D721Med (cell line): ENCODE measurements at regions not wholly inside any gene's neighbourhood (a gene's known extent, or its start where the extent isn't known, plus 50 kb on each side); places are given as distances from the start of the nearest gene placed in this dataset.

Experiments
- DNase-seq: peaks from one replicate; pipeline ENCODE4 v3.0.0; 2011; ENCODE audit warnings: low spot score; ENCODE audit not compliant: insufficient read length
- FAIRE-seq: peaks from 2 replicates; lab custom pipeline; 2011; peaks lifted over from hg19 to GRCh38; lab: Jason Lieb, UNC
- CTCF ChIP-seq: IDR thresholded peaks from 2 replicates; pipeline ENCODE4 v1.5.1; 2012; ENCODE audit warnings: mild to moderate bottlenecking, control low read depth; ENCODE audit not compliant: insufficient read depth; ENCODE audit errors: missing control alignments

- TF ChIP-seq CTCF, result no peak
- no peak for FAIRE-seq
- no peak for DNase-seq
These were observed 577.3 kb upstream of the NUDT12 start for GRCh38 chr5:104139840-104140239.

DNA sequence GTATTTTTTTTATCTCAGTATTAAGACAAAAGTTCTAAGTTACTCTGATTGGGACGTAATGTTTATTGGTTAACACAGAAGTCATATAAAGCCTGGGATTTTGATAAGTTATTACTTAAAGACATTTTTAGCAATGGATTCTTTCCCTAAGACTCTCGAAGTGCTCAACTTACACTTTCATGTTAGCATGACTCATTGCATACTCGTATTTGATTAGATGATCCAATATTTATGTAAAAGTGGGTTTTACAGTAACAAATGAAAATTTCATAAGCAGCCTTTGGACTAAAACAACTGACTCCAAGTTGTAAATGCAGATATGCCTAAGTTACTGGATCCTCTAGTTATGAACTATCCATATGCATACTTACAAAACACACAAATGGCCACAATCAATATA, 567.7 kb upstream of the NUDT12 start:
- DNase-seq (no peak), FAIRE-seq (no peak)
- no peak for TF ChIP-seq CTCF

- no peak for FAIRE-seq
- TF ChIP-seq CTCF, result no peak
- no peak for DNase-seq
These were observed 565.8 kb upstream of the NUDT12 start for GRCh38 chr5:104128348-104128747.

DNA sequence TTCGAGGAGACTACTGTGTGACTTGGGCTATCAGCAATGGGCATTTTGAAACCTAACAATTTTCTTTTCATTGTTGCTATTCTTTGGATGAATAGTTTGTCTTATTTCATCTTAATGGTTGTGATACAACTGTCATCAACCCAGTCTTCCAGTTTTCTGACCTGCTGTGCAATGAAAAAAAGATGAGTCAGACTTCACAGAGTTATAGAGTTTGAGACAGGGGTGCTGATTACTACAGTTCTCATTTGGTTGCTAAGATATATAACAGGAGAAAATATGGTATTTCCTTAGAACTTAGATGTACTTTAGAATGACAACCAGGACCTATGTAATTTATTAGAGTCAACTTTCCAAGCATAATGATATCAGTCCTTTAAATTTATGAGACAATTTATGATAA, 564.4 kb upstream of the NUDT12 start:
- DNase-seq (no peak), FAIRE-seq (no peak)
- TF ChIP-seq CTCF, result no peak

GRCh38 chr5:104119529-104119928, 556.9 kb upstream of the NUDT12 start:
- no peak for TF ChIP-seq CTCF
- DNase-seq (no peak), FAIRE-seq (no peak)

- DNase-seq, result no peak
- no peak for FAIRE-seq
- no peak for TF ChIP-seq CTCF
These were observed 549.0 kb upstream of the NUDT12 start for GRCh38 chr5:104111632-104112031.

DNA sequence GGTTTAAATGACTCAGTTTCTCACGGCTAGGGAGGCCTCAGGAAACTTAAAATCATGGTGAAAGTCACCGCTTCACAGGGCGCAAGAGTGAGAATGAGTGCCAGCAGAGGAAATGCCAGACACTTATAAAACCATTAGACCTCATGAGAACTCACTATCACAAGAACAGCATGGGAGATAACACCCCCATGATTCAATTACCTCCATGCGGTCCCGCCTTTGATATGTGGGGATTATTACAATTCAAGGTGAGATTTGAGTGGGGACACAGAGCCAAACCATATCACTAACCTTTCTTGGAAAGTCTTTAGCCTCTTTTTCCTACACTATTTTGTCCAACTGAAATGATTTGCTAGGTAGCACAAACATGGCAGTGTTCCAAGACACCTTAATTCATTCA, 533.9 kb upstream of the NUDT12 start:
- FAIRE-seq (no peak), DNase-seq (no peak)
- TF ChIP-seq CTCF, result no peak
